HG03066 (cell line): ENCODE measurements at regions not wholly inside any gene's neighbourhood (a gene's known extent, or its start where the extent isn't known, plus 50 kb on each side); places are given as distances from the start of the nearest gene placed in this dataset.
"Not testable (repeated sequence)": the region's sequence is repeated elsewhere in the genome, so short reads cannot be mapped to it uniquely, and the experiment has no call there.

Experiments used
- ATAC-seq: cut with Tn5 transposase; IDR thresholded peaks from one replicate; pipeline ENCODE4 v1.9.1; 2021; ENCODE audit warnings: low read depth; ENCODE audit not compliant: unreplicated experiment

- ATAC-seq = not testable (repeated sequence)
These were observed 105.3 kb upstream of the HEY2 start for GRCh38 chr6:125643967-125644661.

DNA sequence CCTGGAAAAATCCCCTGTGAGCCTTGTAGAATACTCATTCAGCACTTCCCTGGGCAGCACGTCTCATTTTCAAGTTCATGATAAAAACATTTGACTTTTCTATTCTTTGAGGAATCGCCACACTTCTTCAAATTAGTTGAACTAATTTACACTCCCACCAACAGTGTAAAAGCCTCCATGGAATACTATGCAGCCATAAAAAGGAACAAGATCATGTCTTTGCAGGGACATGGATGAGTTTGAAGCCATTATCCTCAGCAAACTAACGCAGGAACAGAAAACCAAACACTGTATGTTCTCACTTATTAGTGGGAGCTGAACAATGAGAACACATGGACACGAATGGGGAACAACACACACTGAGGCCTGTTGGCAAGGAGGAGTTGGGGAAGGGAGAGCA lies 102.0 kb upstream of the HEY2 start:
- ATAC-seq = no peak

DNA sequence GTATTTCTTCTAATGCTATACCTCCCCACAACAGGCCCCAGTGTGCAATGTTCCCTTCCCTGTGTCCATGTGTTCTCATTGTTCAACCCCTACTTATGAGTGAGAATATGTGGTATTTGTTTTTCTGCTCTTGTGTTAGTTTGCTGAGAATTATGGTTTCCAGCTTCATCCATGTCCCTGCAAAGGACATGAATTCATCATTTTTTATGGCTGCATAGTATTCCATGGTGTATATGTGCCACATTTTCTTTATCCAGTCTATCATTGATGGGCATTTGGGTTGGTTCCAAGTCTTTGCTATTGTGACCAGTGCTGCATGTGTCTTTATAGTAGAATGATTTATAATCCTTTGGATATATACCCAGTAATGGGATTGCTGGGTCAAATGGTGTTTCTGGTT lies 95.7 kb upstream of the HEY2 start:
- not testable (repeated sequence) for ATAC-seq

DNA sequence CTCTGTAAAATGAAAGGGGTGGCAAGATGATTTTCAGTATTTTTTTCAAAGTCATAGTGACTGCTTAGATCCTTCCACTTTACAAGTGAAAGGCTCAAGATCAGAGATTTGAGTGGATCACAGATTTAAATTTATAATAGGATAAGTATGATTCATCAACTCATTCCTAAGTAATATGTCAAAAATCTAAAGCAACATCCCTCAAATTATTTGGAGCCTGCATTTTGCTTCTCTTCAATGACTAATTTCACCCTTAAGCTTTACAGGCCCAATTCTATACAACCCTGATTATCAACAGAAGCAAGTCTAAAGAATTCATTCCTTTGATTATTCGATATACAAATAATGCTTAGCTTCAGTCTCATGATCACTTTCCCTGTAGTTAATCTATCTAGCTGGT lies 93.9 kb upstream of the HEY2 start:
- ATAC-seq = no peak

GRCh38 chr6:125656287-125656870 lies 93.1 kb upstream of the HEY2 start:
- no peak for ATAC-seq

DNA sequence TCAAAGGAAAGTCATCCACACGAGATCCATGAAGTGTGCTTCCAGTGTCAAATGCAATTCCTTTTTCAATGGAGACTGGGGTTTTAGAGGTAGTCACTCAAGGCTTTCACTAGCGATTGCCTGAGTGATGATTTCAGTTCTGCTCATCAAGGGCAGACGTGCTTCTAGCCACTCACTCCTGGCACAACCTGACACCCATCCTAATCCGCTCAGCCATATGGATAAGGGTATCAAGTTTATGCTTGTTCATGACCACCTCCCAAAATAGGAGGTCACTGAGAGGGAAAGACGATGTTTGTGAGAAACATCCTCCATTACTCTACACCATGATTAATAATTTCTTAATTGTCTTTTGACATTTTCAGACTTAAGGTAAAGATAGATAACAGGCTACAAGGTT lies 91.3 kb upstream of the HEY2 start:
- ATAC-seq = no peak

DNA sequence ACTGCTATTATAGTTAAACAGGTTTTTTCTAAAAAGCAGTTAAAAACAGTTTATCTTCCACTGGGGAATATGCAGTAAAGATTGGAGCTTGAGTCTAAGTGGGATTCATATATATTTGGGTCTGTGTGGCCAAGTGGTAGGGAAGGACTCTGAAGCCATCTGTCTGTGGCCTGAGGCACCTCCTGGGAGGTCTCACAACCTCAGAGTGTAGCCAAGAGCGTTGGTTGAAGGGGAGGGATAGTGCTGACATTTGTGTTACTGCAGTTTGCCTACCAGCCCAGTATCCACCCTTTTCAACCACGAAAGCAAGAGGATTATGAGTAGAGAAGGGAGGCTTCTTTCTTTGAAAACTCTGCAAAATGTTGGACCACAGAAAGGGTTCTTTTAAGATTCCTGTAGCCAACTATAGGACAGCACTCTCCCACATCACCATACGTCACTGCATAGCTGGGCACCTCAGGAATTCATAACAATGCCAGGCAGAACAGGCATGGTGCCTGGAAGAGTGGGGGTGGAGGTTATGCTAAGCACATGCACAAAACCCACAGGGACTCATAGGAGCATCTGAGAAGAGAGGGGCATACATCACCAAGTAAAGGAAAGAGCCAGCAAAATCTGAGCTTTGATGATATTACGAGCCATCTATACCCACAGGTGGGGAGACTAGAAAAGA lies 90.5 kb upstream of the HEY2 start:
- no peak for ATAC-seq

DNA sequence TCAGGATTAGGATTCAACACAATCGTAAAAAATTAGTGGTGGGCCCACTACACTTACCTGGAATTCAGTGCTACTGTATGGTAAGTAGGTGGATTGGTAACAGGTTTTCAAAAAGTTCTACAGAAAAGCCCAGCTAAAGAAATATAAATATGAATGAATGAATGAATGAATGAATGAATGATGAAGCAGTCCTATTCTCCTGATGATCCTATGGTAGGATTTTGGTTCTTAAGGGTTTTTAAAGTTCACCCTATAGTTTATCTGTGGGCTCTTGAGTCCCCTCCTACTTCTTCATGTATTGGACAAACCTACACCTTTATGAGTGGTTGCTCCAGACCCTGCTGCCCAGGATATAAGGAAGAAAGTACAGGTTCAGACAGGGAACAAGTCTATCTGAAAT lies 89.5 kb upstream of the HEY2 start:
- no peak for ATAC-seq

- no peak for ATAC-seq
These were observed 87.1 kb upstream of the HEY2 start for GRCh38 chr6:125662296-125662695.

DNA sequence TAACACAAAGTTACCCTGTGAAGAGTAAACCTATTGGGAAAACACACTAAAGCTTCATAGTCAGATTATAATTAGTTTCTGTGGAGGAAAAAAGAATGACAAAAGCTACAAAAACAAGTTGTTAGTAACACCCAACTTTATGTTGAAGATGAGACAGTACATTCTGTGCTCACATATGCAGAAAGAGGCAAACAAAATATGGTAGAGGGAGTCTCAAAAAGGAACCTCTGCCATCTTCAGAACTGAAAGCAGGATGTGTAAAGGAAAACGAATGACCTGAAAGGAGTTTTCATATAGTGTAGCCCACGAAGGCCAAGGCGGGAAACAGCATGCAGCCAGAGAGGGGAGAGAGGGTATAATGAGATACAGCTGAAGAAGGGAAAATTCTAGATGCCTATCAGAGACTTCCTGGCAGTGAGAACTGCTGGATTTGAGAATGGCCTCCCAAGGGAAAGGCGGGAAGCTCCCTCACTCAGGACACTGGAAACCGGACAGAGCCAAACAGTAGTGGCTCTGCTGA lies 84.1 kb upstream of the HEY2 start:
- no peak for ATAC-seq

- ATAC-seq = no peak
These were observed 82.1 kb upstream of the HEY2 start for GRCh38 chr6:125667326-125667725.

DNA sequence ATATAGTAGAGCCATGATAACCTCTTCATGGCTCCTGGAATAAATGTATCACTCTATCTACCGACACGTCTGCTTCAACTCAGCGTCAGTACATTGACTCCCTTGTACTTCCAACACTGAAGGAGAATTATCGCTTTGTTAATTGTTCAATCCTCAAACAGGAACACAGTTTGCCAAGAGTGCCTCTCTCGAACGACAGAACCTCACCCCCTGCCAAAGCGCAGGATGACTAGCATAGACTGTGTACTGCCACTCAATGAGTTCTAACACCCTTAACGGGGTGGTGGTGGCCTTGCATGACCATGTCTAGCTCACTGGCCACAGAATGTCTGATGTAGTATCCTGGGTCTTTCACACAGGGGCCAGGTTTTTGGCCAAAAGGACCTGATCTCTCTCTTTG lies 81.4 kb upstream of the HEY2 start:
- ATAC-seq = no peak

- no peak for ATAC-seq
These were observed 78.9 kb upstream of the HEY2 start for GRCh38 chr6:125670568-125670967.

DNA sequence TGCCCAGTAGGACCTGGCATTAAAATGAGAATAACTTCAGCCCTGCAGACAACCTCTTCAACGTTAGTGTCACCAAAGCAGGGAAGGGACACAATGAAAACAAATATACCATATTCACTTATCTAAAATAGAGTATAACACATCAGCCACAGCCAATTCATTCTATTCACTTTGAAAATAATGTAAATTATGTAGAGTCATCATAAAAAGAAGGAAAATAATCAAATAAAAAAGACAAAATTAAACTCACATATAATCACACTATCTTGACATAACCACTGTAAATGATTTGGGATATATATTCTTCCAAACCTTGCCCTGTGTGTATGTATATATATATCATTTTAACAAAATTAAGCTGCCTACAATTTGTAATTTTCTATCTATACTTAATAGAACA lies 78.1 kb upstream of the HEY2 start:
- ATAC-seq = no peak

DNA sequence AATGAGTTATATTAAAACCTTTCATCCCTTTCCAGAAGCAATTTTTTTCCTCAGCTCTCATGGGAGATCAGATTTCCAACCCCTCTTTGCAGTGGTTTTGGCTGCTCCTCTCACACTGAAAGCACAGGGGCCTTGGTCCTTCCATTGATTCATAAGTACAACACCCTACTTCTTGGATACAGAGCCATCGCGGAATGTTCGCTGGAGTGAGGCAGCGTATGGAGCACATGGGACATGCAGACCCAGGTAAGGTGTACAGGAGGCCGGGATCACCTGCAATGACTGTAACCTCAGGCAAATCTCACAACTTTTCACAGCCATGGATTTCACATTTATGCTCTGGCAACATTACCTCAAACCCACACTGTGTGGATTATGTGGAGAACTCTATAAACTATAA lies 75.2 kb upstream of the HEY2 start:
- no peak for ATAC-seq

DNA sequence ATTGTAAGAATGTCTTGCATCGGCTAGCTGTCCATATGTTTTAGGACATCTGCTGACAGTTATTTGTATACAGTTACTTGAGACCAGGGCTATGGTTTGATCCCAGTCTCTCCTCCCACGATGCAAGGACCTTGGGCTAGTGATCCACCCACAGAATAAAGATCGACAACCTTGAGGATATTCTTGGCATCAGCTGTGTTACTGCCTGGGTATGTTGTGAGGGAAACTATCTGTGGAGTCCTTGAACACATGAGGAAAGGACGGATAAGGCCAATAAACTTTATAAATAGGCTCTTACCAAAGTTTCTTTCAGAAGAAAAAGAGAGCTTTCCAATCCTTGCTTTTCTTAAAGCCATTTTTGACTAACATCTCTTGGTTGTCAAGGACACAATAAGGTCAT lies 70.8 kb upstream of the HEY2 start:
- no peak for ATAC-seq

DNA sequence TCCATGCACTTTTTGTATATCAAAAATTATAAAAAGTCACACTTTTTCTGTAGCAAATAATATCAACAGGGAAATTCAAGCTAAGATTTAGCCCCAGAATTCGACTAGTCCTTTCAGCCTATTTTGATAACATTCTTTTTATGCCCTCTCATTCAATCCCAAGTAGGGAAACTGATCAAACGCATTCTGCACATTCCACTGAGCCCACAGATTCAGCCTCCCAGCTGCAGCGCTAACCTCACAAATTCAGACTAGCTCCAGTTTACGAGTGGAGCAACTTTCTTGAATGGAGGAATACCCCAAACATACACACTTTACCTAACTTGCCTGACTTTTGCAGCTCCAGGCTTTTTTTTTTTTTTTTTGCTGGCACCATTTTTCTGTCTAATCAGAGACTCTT lies 70.3 kb upstream of the HEY2 start:
- ATAC-seq = no peak

DNA sequence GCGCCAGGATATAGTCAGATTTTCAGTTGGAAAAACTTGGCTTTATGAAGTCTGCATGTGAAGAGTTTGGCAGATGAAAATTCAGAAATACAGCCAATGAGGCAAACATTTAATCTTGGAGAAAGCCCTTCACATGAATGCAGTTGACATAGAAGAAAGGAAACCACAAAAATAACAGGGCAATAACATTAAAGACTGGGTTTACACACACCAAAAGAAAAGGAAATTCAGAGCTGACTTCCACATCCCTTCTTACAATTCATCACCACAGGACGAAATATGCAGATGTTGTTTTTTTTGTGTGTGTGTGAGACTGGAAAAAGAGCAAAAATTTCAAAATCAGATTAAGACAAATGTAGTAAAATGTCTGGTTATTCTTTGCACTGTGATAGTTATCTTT lies 69.8 kb upstream of the HEY2 start:
- ATAC-seq = no peak

DNA sequence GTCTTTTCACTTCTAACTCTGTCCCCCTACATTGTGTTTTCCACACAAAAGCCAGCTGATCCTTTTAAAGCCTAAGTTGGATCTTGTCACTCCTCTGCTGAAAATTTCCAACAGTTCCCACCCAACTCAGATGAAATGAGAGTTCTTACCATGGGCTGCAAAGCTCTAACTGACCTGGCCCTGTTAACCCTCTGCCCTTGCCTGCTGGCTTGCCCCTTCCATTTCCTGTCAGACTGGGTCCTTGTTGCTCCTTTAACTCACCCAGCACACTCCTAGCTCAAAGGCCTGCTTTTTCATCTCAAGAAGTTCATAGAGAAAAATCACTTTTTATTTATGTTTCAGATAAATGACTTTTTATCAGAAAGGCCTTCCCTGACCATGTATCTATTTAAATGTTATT lies 66.5 kb upstream of the HEY2 start:
- ATAC-seq = no peak

DNA sequence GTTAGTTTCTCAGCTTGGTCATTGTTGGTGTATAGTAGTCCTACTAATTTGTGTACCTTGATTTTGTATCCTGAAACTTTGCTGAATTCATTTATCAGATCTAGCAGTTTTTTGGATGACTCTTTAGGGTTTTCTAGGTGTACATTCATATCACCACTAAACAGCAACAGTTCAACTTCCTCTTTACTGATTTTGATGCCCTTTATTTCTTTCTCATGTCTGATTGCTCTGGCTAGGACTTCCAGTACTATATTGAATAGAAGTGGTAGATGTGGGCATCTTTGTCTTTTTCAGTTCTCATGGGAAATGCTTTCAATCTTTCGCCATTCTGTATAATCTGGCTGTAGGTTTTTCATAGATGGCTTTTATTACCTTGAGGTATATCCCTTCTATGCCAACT lies 61.3 kb upstream of the HEY2 start:
- ATAC-seq = no peak

- ATAC-seq = no peak
These were observed 56.0 kb upstream of the HEY2 start for GRCh38 chr6:125693480-125693879.

GRCh38 chr6:125699591-125699990 lies 49.8 kb upstream of the HEY2 start:
- ATAC-seq = no peak
